Kidney (tissue), 13 donors: ENCODE measurements at regions not wholly inside any gene's neighbourhood (a gene's known extent, or its start where the extent isn't known, plus 50 kb on each side); places are given as distances from the start of the nearest gene placed in this dataset.
"Not testable (repeated sequence)": the region's sequence is repeated elsewhere in the genome, so short reads cannot be mapped to it uniquely, and the experiment has no call there.

Experiments used
- DNase-seq, 5 donors: peaks; one replicate each; pipeline ENCODE4 v3.0.0-alpha.2; 2013 to 2020
- FAIRE-seq: peaks from 2 replicates; lab custom pipeline; 2012; peaks lifted over from hg19 to GRCh38; lab: Jason Lieb, UNC
- H3K27ac ChIP-seq, 2 donors: one replicate each; pipeline ENCODE4 v1.7.0; 2013; ENCODE audit warnings: low read depth in 2 of 2, low read length in 2 of 2, inconsistent platforms in 1 of 2
- H3K27me3 ChIP-seq: one replicate; pipeline ENCODE4 v1.7.1; 2013; ENCODE audit warnings: low read length, inconsistent platforms; ENCODE audit not compliant: control insufficient read depth, insufficient read depth
- H3K36me3 ChIP-seq, 3 donors: one replicate each; pipeline versions ENCODE4 v1.7.0 to v1.7.1; 2013; ENCODE audit warnings: low read length in 3 of 3, control low read depth in 1 of 3, inconsistent platforms in 1 of 3; ENCODE audit not compliant: insufficient read depth in 3 of 3, control insufficient read depth in 2 of 3
- H3K4me1 ChIP-seq, 3 donors: one replicate each; pipeline versions ENCODE4 v1.7.0 to v1.7.1; 2013; ENCODE audit warnings: low read length in 3 of 3, inconsistent platforms in 1 of 3, low read depth in 1 of 3; ENCODE audit not compliant: control insufficient read depth in 2 of 3, insufficient read depth in 2 of 3
- H3K4me3 ChIP-seq, 3 donors: one replicate each; pipeline versions ENCODE4 v1.7.0 to v1.8.1; 2013; ENCODE audit warnings: low read length in 3 of 3, control low read depth in 1 of 3, inconsistent platforms in 1 of 3
- H3K9ac ChIP-seq, 3 donors: one replicate each; pipeline versions ENCODE4 v1.7.0 to v1.7.1; 2013; ENCODE audit warnings: low read length in 3 of 3, control low read depth in 1 of 3, inconsistent platforms in 1 of 3
- H3K9me3 ChIP-seq, 3 donors: one replicate each; pipeline versions ENCODE4 v1.7.0 to v1.7.1; 2013; ENCODE audit warnings: low read length in 3 of 3, control low read depth in 1 of 3, inconsistent platforms in 1 of 3; ENCODE audit not compliant: control insufficient read depth in 2 of 3, insufficient read depth in 1 of 3
- intact Hi-C: fragments of 100-400 bp; cut with DNase I; formaldehyde crosslinking; loops from one replicate; pipeline ENCODE4 v1.11.1; 2022
- TF ChIP-seq, protein P1 (sequence below): IDR thresholded peaks from 3 replicates; pipeline ENCODE4 v1.5.1; 2012; ENCODE audit warnings: mild to moderate bottlenecking, moderate library complexity, borderline replicate concordance; ENCODE audit not compliant: insufficient read depth; ENCODE audit errors: extremely low read depth
- donor health status: control.
- donor health status: control.
- donor health status: control.
- donor health status: control.
- donor health status: control.
- donor health status: DM: yes; HTN: yes; CAD: no.
- donor health status: Normal renal cell carcinoma (clear cell type).

DNA sequence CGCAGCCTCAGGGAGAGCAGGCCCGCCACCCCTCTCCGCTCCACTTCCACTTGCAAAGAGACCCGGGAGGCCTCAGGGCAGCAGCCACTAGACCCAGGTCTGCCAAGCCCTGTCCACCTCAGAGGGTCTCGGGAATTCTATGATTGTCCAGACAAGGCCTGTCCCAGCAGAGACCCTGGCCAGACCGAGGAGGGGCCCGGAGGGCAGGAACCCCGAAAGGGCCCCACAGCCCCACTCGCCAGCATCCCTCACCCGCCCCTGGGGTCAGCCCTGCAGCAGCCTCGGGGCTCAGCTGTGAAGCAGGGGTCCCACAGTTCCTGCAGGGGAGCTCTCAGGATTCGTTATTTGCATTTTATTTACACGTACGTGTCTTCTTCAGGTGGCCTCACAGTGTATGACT, 269.5 kb downstream of the EIPR1 start:
- Histone ChIP-seq H3K9me3 (peaks cover 0 to 7% (median 0%) of the 10 kb centered on the region in 3 donors), H3K4me1 (no peaks in the 10 kb centered on the region), H3K27ac (no peak overlapping the region), H3K27me3 (no peaks in the 10 kb centered on the region), H3K9ac (no peak overlapping the region), H3K4me3 (no peak overlapping the region), H3K36me3 (peaks cover 0 to 6% (median 0%) of the 10 kb centered on the region in 3 donors)
- TF ChIP-seq, protein P1, sequence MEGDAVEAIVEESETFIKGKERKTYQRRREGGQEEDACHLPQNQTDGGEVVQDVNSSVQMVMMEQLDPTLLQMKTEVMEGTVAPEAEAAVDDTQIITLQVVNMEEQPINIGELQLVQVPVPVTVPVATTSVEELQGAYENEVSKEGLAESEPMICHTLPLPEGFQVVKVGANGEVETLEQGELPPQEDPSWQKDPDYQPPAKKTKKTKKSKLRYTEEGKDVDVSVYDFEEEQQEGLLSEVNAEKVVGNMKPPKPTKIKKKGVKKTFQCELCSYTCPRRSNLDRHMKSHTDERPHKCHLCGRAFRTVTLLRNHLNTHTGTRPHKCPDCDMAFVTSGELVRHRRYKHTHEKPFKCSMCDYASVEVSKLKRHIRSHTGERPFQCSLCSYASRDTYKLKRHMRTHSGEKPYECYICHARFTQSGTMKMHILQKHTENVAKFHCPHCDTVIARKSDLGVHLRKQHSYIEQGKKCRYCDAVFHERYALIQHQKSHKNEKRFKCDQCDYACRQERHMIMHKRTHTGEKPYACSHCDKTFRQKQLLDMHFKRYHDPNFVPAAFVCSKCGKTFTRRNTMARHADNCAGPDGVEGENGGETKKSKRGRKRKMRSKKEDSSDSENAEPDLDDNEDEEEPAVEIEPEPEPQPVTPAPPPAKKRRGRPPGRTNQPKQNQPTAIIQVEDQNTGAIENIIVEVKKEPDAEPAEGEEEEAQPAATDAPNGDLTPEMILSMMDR, result no peak
- FAIRE-seq, result no peak
- DNase-seq, result peak in 2 of 5 donors; percentile 22 to 56
- intact Hi-C loops, result no loop called here

DNA sequence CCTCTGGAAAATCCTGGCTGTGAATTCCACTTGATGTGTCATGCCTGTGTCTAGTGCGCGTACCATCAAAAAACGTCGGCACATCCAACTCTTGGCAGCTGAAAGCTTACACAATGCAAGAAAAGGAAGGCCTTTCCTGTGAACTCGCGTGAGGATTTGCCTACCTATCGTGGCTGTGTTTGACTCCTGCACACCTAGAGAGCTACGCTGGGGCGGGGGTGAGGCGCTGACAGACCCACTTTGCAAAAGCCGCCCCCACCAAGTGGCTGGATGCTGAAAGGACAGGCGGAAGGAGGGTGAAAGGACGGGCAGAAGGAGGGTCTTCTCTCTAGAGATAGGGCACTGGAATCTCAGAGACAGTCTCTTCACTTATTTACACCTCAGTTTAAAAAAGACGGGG, 270.1 kb downstream of the EIPR1 start:
- Histone ChIP-seq H3K27ac (no peak overlapping the region), H3K4me3 (no peak overlapping the region), H3K9ac (no peak overlapping the region), H3K27me3 (no peaks in the 10 kb centered on the region), H3K9me3 (peaks cover 0 to 7% (median 0%) of the 10 kb centered on the region in 3 donors), H3K36me3 (peaks cover 0 to 6% (median 0%) of the 10 kb centered on the region in 3 donors), H3K4me1 (no peaks in the 10 kb centered on the region)
- TF ChIP-seq, protein P1, result no peak
- FAIRE-seq (no peak), DNase-seq (peak in 1 of 5 donors; percentile 35)
- intact Hi-C loops, result no loop called here

DNA sequence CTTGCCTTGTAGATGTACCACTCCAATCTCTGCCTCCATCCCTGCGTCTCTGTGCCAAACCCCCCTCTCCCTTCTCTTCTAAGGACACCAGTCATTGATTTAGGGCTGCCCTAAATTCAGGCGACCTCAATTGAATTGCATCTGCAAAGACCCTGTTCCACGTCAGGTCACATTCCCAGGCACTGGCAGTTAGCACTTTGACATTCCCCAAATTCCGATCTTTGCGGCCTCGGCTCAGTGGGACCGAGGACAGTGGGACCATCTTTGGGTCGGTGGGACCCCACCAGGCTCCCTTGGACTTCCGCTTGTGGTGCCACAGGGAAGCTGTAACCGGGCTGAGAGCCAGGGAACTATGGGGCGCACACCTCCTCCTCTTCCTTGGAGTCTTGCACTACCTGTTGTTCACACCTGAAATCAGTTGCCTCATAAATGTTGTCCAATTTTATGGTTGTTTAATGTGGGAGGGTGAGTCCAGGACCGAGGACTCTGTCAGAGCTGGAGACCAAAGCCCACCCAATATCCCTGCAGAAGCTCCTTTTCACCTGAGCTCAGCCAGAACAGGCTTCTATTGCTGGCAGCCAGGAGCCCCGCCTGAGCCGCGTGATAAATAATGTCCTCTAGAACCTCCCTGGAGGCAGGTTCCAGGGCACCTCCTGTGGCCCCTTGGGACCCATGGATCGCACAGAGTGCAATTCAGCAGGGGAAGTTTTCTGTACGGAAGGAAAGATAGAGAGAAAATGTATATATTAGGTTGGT, 271.6 kb downstream of the EIPR1 start:
- no peak for FAIRE-seq
- no peak overlapping the region for H3K4me3 ChIP-seq
- intact Hi-C loops, result no loop called here
- DNase-seq, result peak in 1 of 5 donors; percentile 37
- no peaks in the 10 kb centered on the region for H3K4me1 ChIP-seq
- peaks cover 0 to 6% (median 0%) of the 10 kb centered on the region in 3 donors for H3K36me3 ChIP-seq
- TF ChIP-seq, protein P1, result no peak
- no peak overlapping the region for H3K27ac ChIP-seq
- H3K27me3 ChIP-seq, result no peaks in the 10 kb centered on the region
- no peak overlapping the region for H3K9ac ChIP-seq
- peaks cover 0 to 7% (median 0%) of the 10 kb centered on the region in 3 donors for H3K9me3 ChIP-seq

DNA sequence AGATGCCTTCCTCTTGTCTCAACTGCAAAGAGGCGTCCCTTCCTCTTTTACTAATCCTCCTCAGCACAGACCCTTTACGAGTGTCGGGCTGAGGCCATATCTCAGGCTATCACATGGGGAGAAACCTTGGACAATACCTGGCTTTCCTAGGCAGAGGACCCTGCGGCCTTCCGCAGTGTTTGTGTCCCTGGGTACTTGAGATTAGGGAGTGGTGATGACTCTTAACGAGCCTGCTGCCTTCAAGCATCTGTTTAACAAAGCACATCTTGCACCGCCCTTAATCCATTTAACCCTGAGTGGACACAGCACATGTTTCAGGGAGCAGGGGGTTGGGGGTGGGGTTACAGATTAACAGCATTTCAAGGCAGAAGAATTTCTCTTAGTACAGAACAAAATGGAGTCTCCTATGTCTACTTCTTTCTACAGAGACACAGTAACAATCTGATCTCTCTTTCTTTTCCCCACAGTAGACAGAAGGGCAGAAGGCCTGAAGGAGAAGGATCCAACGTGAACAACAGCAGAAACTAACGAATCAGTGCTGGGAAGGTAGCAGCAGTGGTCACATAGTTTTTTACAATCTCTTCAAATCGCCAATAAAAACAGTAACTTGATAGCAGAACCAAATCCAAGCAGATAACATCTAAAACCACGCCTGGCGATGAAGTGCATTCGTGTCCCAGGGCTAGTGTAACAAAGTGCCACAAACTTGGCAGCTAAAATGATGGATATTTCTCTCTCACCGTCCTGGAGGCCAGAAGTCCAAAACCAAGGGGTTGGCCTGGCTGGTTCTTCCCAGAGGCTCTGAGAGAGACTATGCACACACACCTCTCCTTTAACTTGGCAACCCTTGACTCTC, 272.4 kb downstream of the EIPR1 start:
- H3K9ac ChIP-seq, H3K27me3 ChIP-seq, intact Hi-C loops, FAIRE-seq, H3K4me1 ChIP-seq, H3K4me3 ChIP-seq, H3K36me3 ChIP-seq, H3K9me3 ChIP-seq, H3K27ac ChIP-seq: not testable (repeated sequence)
- peak in 1 of 5 donors; percentile 25 for DNase-seq
